Vagina (tissue), 2 donors: ENCODE measurements at regions not wholly inside any gene's neighbourhood (a gene's known extent, or its start where the extent isn't known, plus 50 kb on each side); places are given as distances from the start of the nearest gene placed in this dataset.
"Not testable (repeated sequence)": the region's sequence is repeated elsewhere in the genome, so short reads cannot be mapped to it uniquely, and the experiment has no call there.

Source experiments
- DNase-seq, 2 donors: peaks; one replicate each; pipeline ENCODE4 v3.0.0-alpha.2; 2017; ENCODE audit errors: extremely low spot score in 2 of 2
- H3K27ac ChIP-seq: fragments of 200-600 bp; sonication (generic); one replicate; pipeline ENCODE4 v1.5.1; 2019
- H3K27me3 ChIP-seq: fragments of 200-600 bp; sonication (generic); one replicate; pipeline ENCODE4 v1.5.1; 2019
- H3K36me3 ChIP-seq, 2 donors: fragments of 200-600 bp; sonication (generic); one replicate each; pipeline ENCODE4 v1.5.1; 2017 to 2019
- H3K4me1 ChIP-seq: fragments of 200-600 bp; sonication (generic); one replicate; pipeline ENCODE4 v1.5.1; 2019
- H3K4me3 ChIP-seq, 2 donors: fragments of 200-600 bp; sonication (generic); 1 replicate in 1 of 2; 2 replicates in 1 of 2; pipeline ENCODE4 v1.5.1; 2016 to 2019
- H3K9me3 ChIP-seq: fragments of 200-600 bp; sonication (generic); one replicate; pipeline ENCODE4 v1.5.1; 2019
- CTCF ChIP-seq, 3 experiments: fragments of 450-650 bp in 2 of 3; fragments of 200-600 bp in 1 of 3; sonication (generic) in 1 of 3; IDR thresholded peaks; one replicate each; pipeline ENCODE4 v1.5.1; 2017 to 2019; ENCODE audit warnings: antibody characterized with exemption in 3 of 3, mild to moderate bottlenecking in 2 of 3, moderate library complexity in 2 of 3
- POLR2A ChIP-seq, 2 donors: fragments of 450-650 bp; IDR thresholded peaks; one replicate each; pipeline ENCODE4 v1.6.1; 2017; ENCODE audit warnings: antibody characterized with exemption in 2 of 2, mild to moderate bottlenecking in 2 of 2, moderate library complexity in 2 of 2
- POLR2AphosphoS5 ChIP-seq, 2 donors: sonication (generic); formaldehyde crosslinking; IDR thresholded peaks; one replicate each; pipeline ENCODE4 v1.9.0; 2017; ENCODE audit warnings: antibody characterized with exemption in 2 of 2, mild to moderate bottlenecking in 2 of 2, low read depth in 1 of 2; ENCODE audit not compliant: insufficient read depth in 1 of 2
- intact Hi-C: fragments of 100-400 bp; cut with DNase I; formaldehyde crosslinking; loops from one replicate; pipeline ENCODE4 v1.15.1; 2023

- DNase-seq: no peak
- no peaks in the 10 kb centered on the region for H3K27me3 ChIP-seq
- no peaks in the 10 kb centered on the region for H3K4me1 ChIP-seq
- intact Hi-C loops: no loop called here
- H3K36me3 ChIP-seq: no peaks in the 10 kb centered on the region
- H3K27ac ChIP-seq: no peak overlapping the region
- no peaks in the 10 kb centered on the region for H3K9me3 ChIP-seq
- H3K4me3 ChIP-seq: no peak overlapping the region
- no peak for TF ChIP-seq POLR2AphosphoS5 (IDR thresholded peaks at IDR 0.05; ENCODE audit: insufficient read depth in 1 of 2, low read depth in 1 of 2)
- TF ChIP-seq CTCF (IDR thresholded peaks at IDR 0.05): no peak
- no peak for TF ChIP-seq POLR2A (IDR thresholded peaks at IDR 0.05)
Observed at GRCh38 chr2:65969161-65969560, 465.8 kb upstream of the MEIS1 start.

GRCh38 chr2:65963303-65963702, 471.6 kb upstream of the MEIS1 start:
- intact Hi-C loops, H3K27ac ChIP-seq, H3K4me3 ChIP-seq, H3K9me3 ChIP-seq, DNase-seq, H3K4me1 ChIP-seq, H3K27me3 ChIP-seq, H3K36me3 ChIP-seq: not testable (repeated sequence)

- no peaks in the 10 kb centered on the region for H3K36me3 ChIP-seq
- no peaks in the 10 kb centered on the region for H3K27me3 ChIP-seq
- H3K27ac ChIP-seq: no peak overlapping the region
- TF ChIP-seq CTCF (IDR thresholded peaks at IDR 0.05) (no peak), POLR2A (IDR thresholded peaks at IDR 0.05) (no peak), POLR2AphosphoS5 (IDR thresholded peaks at IDR 0.05; ENCODE audit: insufficient read depth in 1 of 2, low read depth in 1 of 2) (no peak)
- no peak overlapping the region for H3K4me3 ChIP-seq
- DNase-seq: no peak
- intact Hi-C loops: no loop called here
- no peaks in the 10 kb centered on the region for H3K4me1 ChIP-seq
- no peaks in the 10 kb centered on the region for H3K9me3 ChIP-seq
Observed at GRCh38 chr2:65960953-65961352, 474.0 kb upstream of the MEIS1 start.

GRCh38 chr2:65957886-65958285, 477.0 kb upstream of the MEIS1 start:
- Histone ChIP-seq H3K4me3 (no peak overlapping the region), H3K9me3 (no peaks in the 10 kb centered on the region), H3K4me1 (no peaks in the 10 kb centered on the region), H3K36me3 (no peaks in the 10 kb centered on the region), H3K27me3 (no peaks in the 10 kb centered on the region), H3K27ac (no peak overlapping the region)
- TF ChIP-seq POLR2A (IDR thresholded peaks at IDR 0.05) (no peak), POLR2AphosphoS5 (IDR thresholded peaks at IDR 0.05; ENCODE audit: insufficient read depth in 1 of 2, low read depth in 1 of 2) (no peak), CTCF (IDR thresholded peaks at IDR 0.05) (no peak)
- no peak for DNase-seq
- intact Hi-C loops: no loop called here

GRCh38 chr2:65957454-65957853, 477.5 kb upstream of the MEIS1 start:
- no peak overlapping the region for H3K4me3 ChIP-seq
- TF ChIP-seq POLR2A (IDR thresholded peaks at IDR 0.05) (no peak), CTCF (IDR thresholded peaks at IDR 0.05) (no peak), POLR2AphosphoS5 (IDR thresholded peaks at IDR 0.05; ENCODE audit: insufficient read depth in 1 of 2, low read depth in 1 of 2) (no peak)
- DNase-seq: no peak
- intact Hi-C loops: no loop called here
- no peaks in the 10 kb centered on the region for H3K36me3 ChIP-seq
- no peaks in the 10 kb centered on the region for H3K9me3 ChIP-seq
- H3K4me1 ChIP-seq: no peaks in the 10 kb centered on the region
- H3K27me3 ChIP-seq: no peaks in the 10 kb centered on the region
- H3K27ac ChIP-seq: no peak overlapping the region

- H3K36me3 ChIP-seq: no peaks in the 10 kb centered on the region
- DNase-seq: no peak
- no peak overlapping the region for H3K27ac ChIP-seq
- TF ChIP-seq POLR2AphosphoS5 (IDR thresholded peaks at IDR 0.05; ENCODE audit: insufficient read depth in 1 of 2, low read depth in 1 of 2) (no peak), POLR2A (IDR thresholded peaks at IDR 0.05) (no peak), CTCF (IDR thresholded peaks at IDR 0.05) (no peak)
- H3K4me3 ChIP-seq: no peak overlapping the region
- intact Hi-C loops: no loop called here
- no peaks in the 10 kb centered on the region for H3K9me3 ChIP-seq
- H3K27me3 ChIP-seq: no peaks in the 10 kb centered on the region
- H3K4me1 ChIP-seq: no peaks in the 10 kb centered on the region
Observed at GRCh38 chr2:65955259-65955658, 479.7 kb upstream of the MEIS1 start.
